Embryonic facial prominence (tissue), 1 donor: ENCODE measurements at regions not wholly inside any gene's neighbourhood (a gene's known extent, or its start where the extent isn't known, plus 50 kb on each side); places are given as distances from the start of the nearest gene placed in this dataset.

Experiments used
- DNase-seq: peaks from one replicate; pipeline ENCODE4 v3.0.0-alpha.2; 2016; ENCODE audit errors: extremely low spot score

DNA sequence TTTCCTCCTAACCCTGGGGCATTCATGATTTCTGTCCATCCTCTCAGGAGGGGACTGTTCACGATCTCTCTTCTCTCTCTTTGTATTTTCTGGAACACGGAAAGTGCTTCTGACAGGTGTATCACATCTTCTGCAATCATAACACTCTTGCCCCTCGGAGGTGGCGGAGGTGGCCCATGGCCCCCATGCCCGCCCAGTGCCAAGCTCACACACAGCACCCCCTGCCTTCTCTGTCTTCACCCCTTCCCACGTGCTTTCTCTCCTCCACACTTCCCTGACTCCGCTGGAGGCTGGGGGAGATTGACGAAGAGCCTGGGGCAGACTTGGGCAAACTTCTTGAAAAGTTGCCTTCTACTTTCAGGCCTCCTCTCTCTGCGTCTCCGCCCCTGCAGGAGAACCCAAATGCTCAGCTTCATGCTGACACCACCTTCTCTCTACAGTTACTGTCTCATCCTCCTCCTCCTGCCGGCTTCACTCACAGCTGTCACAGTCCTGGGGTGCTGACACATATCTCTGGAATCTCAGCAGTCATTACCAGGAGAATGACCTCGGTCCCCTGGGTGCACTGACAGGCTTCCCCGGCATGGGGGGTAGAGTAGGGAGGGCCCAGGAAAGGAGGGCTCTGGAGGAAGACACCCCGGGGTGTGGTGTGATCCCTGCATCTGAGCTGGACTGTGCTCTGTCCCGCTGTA lies 127.1 kb downstream of the ENGASE start:
- no peak for DNase-seq

DNA sequence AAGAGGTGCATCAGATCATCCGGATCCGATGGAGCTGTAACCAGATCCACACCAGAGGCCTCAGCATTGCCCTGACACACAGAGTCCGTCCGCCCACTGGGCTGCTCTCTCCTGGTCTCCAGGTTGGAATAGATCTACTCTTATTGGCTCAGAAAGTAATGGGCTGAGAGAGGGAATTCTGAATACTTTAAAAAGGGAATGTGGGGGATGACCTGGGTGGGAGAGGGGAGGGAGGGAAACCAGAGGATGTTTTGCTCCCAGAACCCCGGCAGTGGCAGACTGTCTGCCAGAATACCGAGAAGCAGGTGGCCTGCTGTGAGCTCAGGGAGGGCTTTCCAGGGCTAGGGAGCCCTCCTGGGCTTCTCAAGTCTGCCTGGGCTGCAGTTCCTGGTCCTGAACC lies 126.5 kb downstream of the ENGASE start:
- no peak for DNase-seq

DNA sequence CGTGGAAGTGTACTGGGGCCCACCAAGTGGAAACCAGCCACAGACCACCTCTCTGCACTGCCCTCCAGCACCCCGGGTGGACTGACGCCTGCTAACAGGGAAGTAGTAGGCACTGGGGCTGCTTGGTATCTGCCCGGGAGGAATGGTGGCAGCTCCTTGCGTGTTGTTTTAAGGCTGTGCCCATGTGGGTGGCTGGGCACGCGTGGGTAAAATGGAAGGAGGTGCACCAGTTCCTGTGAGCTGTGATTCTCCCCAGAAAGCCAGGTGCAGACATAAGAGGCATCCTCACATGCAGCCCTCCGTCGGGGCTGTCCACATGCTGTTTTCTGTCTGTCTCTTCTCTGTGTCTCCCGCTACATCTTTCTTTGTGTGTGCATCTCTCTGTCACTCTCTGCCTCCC lies 122.3 kb downstream of the ENGASE start:
- no peak for DNase-seq

DNA sequence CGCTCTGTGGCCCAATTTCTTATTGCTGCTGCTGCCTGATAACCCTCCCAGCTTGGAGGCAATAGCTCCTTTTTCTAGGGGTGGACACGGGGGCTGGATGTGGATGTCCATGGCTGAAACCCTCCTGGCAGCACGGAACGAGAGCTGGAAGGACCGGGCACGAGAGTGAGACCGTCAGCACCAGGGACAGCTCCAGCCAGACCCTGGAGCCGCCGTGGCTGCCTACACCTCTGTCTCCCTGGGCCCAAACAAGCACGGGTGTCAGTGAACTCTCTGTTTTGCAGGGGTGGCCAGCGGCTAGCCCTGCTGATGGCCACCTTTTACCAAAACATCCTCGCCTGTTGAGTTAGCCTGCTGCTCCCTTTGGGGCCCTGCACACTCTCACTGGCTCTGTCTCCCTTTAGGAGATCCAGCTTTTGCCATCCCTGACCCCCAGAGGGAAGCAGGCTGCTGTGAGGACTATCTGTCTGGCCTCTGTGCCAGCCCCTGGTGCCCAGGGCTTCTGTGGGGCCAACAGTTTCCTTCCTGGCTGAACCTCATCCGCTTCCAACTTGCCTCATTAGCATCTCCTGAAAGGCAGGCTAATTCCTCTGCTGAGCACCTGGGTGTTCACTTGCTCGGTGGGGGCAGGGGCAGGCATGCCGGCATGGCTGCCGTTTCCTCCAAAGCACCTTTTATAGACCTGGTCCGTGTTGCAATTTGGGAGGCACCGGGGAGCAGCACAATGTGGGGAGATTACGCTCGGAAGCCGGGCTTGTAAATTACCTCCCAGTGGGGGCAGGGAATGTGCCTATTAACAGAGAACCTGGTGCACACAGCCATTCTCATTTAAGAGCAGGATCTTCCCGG lies 118.1 kb downstream of the ENGASE start:
- DNase-seq = no peak

DNA sequence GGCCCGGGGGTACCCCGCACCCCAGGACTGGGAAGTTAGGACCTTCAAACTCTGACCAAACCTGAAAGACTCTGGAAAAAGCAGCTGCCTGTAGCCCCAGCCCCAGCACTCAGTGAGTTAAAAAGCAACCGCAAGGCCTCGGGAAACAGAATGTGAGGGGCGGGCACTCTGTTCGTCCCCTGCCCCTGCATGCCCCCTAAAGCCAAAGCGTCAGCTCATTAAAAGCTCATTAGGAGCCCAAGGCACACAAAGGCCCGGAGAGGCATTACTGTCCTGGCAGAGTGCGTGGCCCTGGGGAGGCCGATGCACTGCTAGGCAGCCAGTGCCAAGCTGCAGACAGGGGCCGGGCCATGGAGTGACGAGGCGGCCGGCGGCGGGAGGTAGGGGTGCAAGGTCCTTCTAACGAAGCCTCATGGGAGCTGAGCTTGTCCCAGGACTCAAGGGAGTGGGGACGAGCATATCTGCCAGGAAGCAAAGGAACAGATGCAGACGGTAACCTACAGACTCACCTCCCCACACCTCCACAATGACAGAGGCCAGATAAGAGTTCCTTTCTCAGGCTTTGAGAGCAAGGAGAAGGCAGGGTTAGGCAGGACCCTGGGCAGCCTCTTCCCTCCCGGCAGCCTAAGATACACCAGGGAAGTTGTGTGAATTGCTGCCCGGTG lies 116.8 kb downstream of the ENGASE start:
- no peak for DNase-seq

DNA sequence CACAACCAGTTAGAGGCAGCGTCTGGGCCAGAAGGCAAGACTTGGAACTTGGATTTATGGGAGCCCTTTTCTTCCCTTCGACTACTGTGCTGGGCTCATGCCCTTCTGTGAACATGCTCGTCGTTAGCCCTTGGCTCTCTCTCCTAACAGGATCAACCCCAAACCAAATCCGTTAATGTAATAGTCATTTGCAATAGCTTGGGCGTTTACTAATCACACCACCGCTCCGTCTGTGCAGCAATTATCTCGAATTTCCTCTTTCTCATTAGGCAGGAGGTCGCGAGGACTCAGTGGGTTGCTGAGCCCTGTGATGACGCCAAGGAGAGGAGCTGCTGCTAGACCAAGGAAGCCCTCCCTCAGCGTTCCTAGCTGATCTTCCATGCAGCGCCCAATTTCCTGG lies 114.7 kb downstream of the ENGASE start:
- DNase-seq = no peak

DNA sequence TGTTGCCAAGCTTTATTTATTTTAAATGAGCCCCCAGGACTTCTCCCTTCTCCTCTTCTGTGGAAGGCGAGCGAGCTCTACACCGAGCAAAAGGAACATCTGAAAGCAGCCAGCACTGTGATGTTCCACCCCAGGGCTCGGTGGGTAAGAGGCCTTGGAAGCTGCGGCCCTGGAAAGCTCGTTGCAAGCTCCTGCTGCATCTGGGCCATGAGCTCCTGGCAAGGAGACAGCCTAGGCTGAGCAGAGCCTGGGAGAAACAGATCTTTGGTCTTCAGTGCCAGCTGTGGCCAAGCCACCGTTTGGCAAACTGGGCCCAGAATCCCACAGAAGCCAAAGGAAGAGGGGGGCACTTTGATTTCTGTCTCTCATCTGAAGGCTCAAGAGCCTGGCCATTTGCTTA lies 114.1 kb downstream of the ENGASE start:
- no peak for DNase-seq

DNA sequence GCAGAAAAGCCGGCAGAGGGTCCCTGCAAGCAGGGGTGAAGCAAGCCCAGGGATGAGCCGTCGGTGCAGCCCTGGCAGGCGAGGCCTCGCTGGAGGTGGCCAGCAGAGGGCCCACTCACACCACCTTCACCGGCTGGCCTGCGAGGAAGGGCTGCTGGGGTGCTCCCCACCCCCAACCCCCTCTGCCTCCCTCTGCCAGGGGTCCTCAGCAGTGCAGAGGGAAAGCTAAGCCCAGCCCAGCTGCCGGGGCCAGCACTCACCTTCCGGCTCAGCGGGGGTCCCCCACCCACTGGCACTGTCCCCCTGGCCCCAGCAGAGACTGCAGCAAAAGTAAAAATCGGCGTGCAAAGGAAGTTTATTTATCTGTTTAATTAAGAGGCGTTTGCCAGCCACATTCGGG lies 113.4 kb downstream of the ENGASE start:
- DNase-seq = no peak

DNA sequence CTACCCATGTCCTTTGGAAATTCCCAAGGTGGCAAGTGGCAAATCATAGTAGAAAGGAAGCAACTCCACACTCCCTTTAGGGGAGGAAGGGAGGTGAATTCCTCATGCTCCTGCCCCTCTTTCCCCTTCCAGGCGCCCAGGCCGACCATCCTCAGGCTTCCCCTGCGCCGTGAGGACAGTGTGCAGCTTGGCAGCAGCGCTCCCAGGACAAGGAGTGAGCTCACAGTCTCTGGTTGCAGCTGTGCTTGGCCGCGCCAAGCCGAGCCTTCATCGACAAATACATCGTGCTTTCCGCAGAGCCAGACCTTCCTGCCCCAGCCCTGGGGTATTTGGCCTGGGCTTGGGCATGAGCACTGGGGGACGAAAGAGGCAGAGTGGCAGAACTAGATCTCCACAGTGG lies 112.6 kb downstream of the ENGASE start:
- DNase-seq = no peak

DNA sequence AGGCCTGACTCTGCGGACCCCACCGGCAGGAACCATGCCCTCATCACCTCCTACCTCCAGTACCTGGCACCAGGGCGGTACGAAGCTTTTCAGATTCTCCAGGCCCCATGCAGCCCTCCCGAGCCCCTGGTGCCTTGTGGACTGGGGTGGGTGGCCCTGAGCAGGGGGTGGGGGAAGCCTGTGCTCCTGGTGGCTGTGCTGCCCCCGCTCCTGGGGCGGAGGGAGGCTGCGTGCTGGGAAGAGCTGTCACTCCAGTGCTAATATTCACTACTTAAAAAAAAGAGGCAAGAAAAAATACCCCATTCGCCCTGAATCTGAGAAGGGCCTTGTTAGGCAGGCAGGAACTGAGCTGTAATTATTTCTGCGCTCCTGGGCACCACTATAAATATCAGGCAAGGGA lies 111.8 kb downstream of the ENGASE start:
- DNase-seq = no peak

DNA sequence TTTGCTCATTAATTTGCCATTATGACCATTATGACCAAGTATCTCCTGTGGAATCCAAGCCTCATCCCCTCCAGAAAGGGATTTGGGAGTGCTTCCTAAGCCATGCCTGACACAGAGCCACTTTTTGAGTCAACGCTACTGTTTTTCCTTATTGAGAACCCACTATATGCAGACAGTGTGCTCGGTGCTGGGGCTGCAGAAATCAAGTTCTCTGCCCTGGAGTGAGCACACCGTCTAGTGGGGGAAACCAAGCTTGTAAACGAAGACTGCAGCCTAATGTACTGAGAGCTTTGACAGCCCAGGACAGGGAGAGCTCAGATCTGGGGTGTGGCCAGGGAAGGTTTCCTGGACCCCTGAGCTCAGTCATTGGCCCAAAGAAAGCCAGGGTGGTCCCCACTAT lies 111.0 kb downstream of the ENGASE start:
- no peak for DNase-seq

DNA sequence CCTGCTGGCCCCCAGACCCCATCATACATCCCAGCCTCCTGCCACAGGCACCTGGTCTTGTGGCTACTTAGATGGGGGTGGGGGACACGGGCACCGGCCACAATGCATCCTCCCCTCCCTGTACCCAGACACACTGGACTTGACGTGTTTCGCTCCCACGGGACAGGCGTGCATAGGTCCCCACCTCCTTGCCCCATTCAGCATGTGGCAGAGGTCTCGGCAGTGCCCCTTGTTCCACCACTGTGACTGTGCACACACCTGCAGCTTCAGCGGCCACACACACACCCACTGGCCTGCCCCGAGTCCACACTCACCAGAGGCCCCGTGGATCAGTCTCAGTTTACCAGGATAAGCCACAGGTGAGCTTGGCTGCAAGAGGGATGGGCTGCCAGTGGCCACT lies 109.6 kb downstream of the ENGASE start:
- DNase-seq = no peak

DNA sequence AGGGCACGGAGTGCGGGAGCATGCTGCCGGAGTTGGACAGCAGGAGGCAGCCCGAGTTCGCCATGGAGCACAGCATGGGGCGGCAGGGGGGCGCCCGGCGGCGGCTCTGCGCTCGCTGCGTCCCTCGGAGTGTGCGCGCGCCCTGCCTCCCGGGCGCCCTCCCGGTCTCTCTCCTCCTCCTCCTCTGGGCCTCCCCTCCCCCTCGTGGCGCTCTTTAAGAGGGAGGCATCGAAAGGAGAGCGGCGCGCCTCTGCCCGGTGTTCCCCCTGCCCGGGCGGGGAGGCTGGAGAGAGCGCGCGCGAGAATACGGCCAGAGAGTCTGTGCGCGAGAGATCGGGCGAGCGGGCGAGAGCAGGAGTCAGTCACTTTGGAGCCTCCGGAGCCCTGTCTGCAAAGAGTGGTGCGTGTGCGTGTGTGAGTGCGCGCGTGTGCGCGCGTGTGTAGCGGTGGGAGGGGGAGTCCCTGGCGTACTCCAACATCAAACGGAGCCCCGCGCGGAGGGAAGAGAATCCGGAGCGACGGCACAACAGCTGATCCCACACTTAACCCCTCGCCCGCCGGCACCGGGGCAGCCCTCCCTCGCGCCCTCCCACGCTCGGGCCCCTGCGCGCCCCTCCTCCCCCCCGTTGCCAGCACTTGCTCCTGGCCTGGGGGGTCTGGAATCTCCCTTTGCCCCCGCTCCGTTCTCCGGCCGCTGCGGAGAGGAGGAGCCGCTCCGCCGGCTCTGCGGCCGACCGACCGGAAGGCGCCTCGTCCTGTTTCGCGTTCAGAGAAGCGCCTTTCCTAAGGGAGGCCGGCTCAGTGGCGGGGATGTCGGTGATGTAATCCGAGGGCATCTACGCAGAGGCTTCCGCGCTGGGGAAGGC lies 108.9 kb downstream of the ENGASE start:
- no peak for DNase-seq

DNA sequence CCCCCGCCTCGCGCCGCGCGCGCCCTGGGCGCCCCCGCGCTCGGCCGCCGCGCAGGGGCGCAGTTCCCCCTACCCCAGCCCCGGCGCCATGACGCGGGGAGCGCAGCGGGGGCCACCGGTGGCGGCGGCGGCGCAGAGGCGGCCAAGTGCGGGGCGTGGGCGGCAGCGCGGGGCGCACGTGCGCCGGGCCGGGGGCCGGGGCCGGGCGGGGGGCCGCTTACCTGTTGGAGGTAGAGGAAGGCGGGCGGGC lies 108.3 kb downstream of the ENGASE start:
- DNase-seq = no peak

DNA sequence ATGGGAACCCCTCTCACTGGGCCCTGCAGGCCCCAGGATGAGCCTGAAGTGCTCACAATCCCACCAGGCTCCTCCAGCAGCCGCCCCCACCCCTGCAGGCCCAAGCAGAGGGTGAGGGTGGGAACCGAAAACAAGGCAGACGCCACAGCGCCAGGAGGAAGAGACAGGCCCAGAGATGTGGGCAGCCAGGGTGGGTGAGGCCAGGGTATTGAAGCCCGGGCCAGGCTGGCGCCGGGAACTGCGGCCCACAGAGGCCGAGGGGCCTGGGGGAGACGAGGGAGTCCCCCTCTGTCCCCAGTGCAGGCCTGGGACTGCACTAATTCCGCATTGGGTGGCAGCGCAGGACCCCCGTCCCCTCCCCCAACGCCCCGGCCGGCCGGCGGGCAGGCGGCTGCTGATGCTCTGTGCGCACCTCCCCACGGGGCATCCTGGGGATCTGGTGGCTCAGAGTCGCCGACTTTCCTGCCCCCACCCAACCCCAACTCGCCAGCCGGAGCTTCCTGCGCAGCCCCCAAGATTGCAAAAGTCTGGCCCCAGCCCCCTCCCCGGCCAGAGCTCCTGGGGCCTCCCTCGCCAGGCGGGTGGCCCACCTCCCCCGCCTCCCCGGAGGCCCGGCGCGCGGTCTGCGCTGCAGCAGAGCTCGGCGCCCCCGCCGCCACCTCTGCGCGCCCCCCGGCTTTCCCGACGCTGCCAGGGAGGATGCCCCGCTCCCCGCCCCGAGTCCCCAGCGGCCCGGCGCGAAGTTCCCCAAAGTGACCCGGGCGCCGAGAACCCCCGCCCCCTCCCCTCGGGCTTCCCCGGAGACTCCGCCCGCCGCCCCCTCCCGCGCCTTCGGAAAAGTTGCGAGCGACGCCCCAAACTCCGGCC lies 107.8 kb downstream of the ENGASE start:
- no peak for DNase-seq

DNA sequence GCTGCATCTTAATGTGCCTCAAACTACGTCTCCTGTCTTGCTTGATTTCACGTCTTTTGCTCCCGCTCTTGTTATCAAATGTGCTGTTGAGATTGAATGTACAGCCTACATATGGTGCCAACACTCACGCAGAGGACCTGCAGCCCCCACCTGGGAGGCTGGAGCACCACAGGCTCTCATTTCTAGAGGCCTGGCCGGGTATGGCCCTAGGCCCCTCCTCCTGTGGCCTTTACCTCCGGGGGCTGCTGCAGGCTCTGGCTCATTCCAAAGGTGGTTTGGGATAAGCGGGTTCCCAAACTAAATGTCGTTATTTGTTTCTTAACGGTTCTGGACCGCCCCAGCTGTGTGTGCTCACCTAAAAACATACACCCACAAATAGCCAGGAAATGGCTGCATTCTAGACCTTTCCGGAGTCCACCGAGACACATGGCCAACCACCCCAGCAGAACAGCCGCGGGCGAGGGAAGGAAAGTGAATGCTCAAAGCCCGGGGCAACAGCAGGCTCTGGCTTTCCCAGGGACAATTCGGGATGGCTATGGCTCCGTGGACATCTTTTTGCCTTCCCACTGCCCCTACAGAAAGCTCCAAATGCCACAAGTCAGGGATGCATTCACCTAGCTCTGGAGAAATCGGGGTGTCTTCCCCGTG lies 105.9 kb downstream of the ENGASE start:
- DNase-seq = no peak

DNA sequence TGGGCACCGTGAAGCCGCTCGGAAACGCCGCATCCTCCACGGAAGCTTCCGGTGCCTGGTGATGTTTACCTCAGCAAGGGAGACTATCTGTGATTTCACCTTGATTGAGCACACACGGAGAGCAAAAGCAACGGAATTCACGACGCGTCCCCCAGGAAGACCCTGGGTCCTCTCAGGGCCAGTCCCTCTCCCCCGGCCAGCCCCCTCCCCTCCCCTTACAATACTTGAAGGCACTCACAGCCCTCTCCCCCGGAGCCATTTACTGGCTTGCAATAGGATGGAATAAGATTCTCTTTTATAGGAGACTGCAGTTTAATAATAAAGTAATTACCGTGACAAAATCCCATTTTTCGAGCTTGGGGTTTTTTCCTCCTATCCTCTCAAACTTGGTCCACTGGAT lies 104.7 kb downstream of the ENGASE start:
- DNase-seq = no peak

DNA sequence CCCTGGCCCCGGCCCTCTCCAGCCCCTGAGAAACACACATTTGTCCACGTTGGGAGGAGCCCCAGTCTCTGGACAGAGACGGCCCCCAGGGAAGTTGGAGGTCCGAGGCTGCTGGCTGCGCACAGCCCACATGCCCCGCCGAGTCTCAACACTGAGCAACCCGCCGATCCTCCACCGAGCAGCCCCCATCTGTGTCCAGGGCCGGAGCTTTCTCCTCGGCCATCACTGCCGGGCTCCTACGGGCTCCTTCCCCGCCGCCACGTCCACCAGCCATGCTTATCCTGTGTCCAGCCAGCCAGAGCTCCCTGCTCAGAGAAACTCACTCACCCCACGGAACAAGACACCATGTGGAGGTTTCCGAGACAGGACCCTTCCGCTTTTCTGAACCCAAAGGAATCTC lies 103.3 kb downstream of the ENGASE start:
- DNase-seq = no peak

DNA sequence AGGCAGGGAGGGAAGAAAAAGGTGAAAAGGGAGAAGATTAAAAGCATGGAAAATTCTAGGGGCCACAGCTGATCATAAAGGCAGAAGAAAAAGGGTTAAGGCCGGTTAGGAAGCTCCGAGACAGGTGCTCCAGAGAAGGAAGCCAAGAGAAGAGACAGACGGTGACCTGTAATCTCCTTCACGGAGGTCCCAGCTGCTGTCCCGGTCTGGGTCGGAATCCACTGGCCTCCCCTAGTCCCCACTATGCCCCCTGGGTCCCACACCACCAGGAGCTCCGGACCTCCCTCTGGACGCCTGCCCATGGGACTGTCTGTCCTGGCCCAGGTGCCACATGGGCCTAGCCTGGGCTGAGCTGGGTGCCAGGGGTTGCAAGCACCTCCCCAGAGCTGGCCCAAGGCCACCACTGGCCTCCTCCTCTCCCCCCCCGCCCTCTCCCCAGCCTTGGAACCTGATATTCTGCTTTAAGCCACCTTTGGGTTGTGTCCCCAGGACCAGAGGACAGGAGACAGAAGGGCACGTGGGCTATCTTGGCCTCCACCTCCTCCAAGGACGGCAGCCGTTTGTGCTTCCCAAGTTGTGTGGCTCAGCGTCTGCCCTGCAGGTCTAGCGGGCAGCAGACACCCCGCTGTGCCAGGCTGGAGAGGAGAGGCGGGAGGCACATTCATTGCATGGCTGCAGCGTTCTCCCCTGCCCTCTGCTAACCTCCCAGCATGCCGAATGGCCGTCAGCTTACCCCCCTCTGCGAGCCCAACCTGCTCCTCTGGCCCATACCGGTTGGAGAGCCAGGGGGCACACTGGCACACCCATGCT lies 102.4 kb downstream of the ENGASE start:
- DNase-seq = no peak
